Pons (tissue), 1 donor: ENCODE measurements at regions not wholly inside any gene's neighbourhood (a gene's known extent, or its start where the extent isn't known, plus 50 kb on each side); places are given as distances from the start of the nearest gene placed in this dataset.
A peak's percentile ranks its signal among the peaks of the same experiment; 100 is the strongest.
"Not testable (repeated sequence)": the region's sequence is repeated elsewhere in the genome, so short reads cannot be mapped to it uniquely, and the experiment has no call there.

Experiments used
- DNase-seq: peaks from one replicate; pipeline ENCODE4 v3.0.0-alpha.2; 2016; ENCODE audit warnings: low spot score

- peak; percentile 37 for DNase-seq
Measured at GRCh38 chr11:72525466-72525865, 91.1 kb upstream of the CLPB start.

- no peak for DNase-seq
Measured at GRCh38 chr11:72524711-72525110, 90.4 kb upstream of the CLPB start.

DNA sequence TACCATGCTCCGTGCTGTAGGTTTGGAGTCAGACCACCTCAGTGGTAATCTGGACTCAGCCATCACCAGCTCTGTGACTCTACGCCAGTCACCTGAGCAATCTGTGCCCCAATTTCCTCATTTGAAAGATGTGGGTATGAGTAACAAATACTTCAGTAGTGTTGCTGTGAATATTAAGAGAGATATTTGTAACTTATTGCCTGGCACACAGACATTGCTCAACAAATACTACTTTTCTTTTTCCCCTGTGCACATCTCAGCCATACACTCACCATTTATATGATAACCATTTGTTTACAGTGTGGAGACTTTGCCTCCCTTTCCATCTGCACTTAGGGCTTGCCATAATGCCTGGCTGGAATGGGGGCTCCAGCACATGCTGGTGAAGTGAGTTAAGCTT, 89.7 kb upstream of the CLPB start:
- no peak for DNase-seq

- peak; percentile 55 for DNase-seq
Measured at GRCh38 chr11:72522186-72522585, 87.9 kb upstream of the CLPB start.

- peak; percentile 66 for DNase-seq
Measured at GRCh38 chr11:72521664-72522063, 87.3 kb upstream of the CLPB start.

DNA sequence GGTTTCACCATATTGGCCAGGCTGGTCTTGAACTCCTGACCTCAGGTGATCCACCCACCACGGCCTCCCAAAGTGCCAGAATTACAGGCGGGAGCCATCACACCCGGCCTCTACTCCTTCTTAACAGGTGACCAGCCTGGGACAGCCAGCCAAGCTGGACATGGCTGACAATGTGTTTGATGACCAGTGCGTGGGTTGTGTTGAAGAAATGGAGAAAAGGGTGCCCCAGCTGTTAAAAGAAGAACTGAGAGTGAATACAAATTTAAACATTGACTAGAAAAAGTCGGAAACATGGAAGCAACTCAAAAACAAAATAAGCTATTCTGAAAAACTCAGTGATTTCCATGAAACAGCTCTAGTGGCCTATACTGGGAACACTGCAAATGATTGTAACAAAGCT, 86.5 kb upstream of the CLPB start:
- peak; percentile 47 for DNase-seq

DNA sequence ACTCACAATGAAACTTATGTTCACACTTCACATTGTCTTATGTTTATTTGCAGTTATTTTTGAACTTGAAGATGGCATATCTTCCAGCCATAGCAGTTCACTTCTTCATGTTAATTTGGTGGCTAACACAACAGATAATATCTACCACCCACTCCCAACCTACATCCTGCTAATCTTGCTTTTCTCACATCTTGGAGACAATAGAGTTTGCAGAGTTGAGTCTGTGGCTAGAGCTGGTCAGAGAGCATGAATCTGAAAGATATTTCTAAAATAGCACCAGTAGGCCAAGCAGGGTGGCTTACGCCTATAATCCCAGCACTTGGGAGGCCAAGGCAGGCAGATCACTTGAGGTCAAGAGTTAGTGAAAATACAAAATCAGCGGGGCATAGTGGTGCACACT, 85.6 kb upstream of the CLPB start:
- DNase-seq, result not testable (repeated sequence)

- DNase-seq, result peak; percentile 14
Measured at GRCh38 chr11:72519220-72519881, 85.0 kb upstream of the CLPB start.

GRCh38 chr11:72514331-72514730, 80.0 kb upstream of the CLPB start:
- DNase-seq, result no peak

DNA sequence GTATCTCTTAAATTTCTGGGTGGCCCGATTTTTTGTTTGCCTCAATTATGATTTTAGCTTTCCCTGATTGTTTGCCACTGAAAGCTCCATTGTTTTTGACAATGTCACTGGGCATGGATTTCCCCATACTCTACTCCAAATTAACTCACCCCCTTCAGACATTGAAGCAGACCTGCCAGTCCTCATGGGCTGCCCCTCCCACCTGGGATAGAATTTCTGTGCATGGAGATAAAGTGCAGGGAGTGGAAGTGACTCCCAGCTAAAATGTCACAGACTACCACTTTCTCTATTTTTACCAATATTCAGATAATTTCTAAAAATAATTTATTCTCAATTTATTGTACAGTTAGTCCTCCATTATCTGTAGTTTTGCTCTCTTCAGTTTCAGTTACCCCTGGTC, 79.1 kb upstream of the CLPB start:
- DNase-seq, result no peak

DNA sequence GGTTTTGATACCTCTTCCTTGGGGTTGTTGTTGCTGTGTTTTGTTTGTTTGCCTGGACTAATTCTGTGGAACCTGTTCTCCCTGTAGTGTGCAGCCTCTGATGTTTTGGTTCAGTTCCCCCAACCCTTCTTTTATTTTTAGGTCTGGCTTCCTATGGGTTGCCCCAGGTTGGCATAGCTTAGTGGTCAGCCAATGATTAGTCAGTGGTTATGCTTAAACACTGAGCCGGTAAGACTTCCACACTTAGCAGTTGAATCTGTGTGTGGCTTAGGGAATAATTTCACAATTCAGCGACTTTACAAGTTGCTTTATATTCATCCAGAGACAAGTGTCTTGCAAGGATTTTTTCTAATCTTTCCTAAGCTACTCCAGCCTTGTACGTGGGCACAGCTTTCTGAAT, 78.6 kb upstream of the CLPB start:
- DNase-seq, result no peak

DNA sequence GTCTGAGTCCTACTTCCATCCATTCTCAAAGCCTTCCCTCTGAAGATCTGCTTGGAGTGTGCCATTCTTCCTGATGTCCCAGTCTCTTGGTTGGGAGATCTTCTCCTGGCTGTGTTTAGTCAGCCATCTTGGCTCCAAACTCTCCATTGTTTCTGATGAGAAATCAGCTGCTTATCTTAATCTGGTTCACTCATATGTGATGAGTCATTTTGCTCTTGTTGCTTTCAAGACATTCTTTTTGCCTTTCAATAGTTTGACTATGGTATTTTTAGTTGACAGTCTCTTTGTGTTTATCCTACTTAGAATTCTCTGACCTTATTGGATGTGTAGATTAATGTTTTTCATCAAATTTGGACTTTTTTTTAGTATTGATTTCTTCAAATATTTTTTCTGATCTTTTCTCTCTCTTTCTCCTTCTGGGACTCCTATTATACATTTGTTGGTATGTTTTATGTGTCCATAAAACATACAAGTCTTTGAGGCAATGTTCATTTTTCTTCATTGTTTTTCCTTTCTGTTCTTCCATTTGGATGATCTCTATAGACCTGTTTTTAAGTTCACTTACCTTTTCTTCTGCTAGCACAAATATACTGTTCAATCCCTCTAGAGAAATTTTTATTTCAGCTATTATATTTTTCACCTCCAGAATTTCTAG, 77.2 kb upstream of the CLPB start:
- DNase-seq, result no peak

- DNase-seq, result no peak
Measured at GRCh38 chr11:72507050-72507449, 72.7 kb upstream of the CLPB start.

GRCh38 chr11:72497731-72498130, 63.4 kb upstream of the CLPB start:
- no peak for DNase-seq

GRCh38 chr11:72494109-72494429, 59.7 kb upstream of the CLPB start:
- DNase-seq, result no peak

DNA sequence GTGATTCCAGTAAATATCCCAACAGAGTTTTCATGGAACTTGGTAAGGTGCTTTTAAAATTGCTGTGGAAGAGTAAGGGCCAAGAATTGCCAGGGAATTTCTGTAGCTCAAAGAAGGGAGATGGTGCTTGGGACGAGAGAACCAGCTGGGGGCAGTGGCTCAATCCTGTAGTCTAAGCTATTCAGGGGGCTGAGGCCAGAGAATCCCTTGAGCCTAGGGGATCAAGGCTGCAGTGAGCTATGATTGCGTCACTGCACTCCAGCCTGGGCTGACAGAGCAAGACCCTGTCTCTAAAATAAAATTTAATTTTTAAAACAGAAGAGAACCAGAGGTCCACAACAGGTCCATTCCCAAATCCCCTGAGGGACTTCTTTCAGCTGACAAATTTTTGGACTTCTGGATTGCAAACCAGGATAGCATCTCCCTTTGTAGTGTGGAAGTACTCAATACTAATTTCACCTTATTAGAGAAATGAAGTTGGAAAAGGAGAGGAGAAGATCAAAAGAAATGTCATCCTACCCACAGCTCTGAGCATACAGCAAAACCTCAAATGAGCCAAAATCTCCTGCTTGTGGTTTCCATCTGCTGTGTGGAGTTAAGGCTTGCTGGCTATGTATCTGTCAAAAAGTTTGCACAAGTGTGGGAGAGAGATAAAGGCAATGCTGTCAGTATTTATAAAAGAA, 59.2 kb upstream of the CLPB start:
- no peak for DNase-seq

DNA sequence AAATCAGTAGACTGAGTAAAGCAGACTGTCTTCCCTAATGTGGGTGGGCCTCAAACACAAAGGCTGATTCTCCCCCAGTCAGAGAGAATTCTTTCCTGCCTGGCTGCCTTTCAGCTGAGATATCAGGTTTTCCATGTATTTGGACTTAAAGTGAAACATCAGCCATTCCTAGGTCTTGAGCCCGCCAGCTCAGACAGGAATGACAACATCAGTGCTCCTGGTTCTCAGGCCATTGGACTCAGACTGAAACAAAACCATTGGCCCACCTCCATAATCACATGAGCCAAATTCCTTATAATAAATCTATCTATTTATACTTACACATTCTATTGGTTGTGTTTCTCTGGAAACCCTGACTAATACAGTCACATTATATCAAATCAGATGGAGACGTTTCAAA, 56.7 kb upstream of the CLPB start:
- no peak for DNase-seq
